K562 (cell line): ENCODE measurements at regions not wholly inside any gene's neighbourhood (a gene's known extent, or its start where the extent isn't known, plus 50 kb on each side); places are given as distances from the start of the nearest gene placed in this dataset.
A peak's percentile ranks its signal among the peaks of the same experiment; 100 is the strongest.

Experiments
- ATAC-seq: fragments of 200-7000 bp; cut with Tn5 transposase; 3 replicates; pipeline ENCODE4 v1.9.1; 2020; ENCODE audit warnings: moderate library complexity
- BruUV-seq: library from RNA; stranded (reverse); fragments of 400-500 nt; replicated peaks from 2 replicates; lab custom pipeline; 2021; lab: Mats Ljungman, UMichigan
- CTCF ChIA-PET: fragments of 300-600 bp; formaldehyde crosslinking; extraction: SDS; loops from one replicate; lab custom pipeline; 2021; ENCODE audit warnings: low intra/inter-chr PET ratio; lab: Yijun Ruan, JAX
- POLR2A ChIA-PET: fragments of 300-600, 350-650 bp; sonication (Branson Sonifier 250); formaldehyde crosslinking; extraction: SDS; loops from one replicate; lab custom pipeline; 2021; ENCODE audit warnings: antibody characterized with exemption, inconsistent platforms; lab: Yijun Ruan, JAX
- DNase-seq, 4 experiments: peaks; one replicate each; pipeline versions ENCODE4 v3.0.0 to v3.0.0-alpha.2; 2011 to 2018; ENCODE audit warnings: low spot score in 3 of 4, mixed read lengths in 3 of 4; ENCODE audit errors: extremely low read depth in 1 of 4
- FAIRE-seq: peaks from 2 replicates; lab custom pipeline; 2011; peaks lifted over from hg19 to GRCh38; lab: Jason Lieb, UNC
- H2AFZ ChIP-seq: 2 replicates; pipeline ENCODE4 v1.6.0; 2011; ENCODE audit warnings: low read depth, low read length, control low read depth, inconsistent platforms
- H3K27ac ChIP-seq: fragments of 200-600 bp; 3 replicates; pipeline ENCODE4 v1.8.0; 2011; ENCODE audit warnings: low read depth, mild to moderate bottlenecking, control low read depth, inconsistent platforms, low read length, moderate library complexity, mixed read lengths; ENCODE audit errors: extremely low read depth
- H3K27me3 ChIP-seq, 2 experiments: fragments of 300-600 bp in 1 of 2; 2 replicates in 1 of 2; 3 replicates in 1 of 2; pipeline versions ENCODE4 v1.6.0 to v1.8.0; 2011; ENCODE audit warnings: inconsistent platforms in 2 of 2, low read length in 2 of 2, mild to moderate bottlenecking in 1 of 2, mixed read lengths in 1 of 2, moderate library complexity in 1 of 2; ENCODE audit not compliant: control insufficient read depth in 2 of 2, insufficient read depth in 2 of 2
- H3K36me3 ChIP-seq: fragments of 300-600 bp; 3 replicates; pipeline ENCODE4 v1.8.0; 2011; ENCODE audit warnings: mild to moderate bottlenecking, low read length, inconsistent platforms; ENCODE audit not compliant: control insufficient read depth, insufficient read depth
- H3K4me1 ChIP-seq, 2 experiments: fragments of 200-600 bp in 1 of 2; replicated peaks in 1 of 2; 2 replicates in 1 of 2; 3 replicates in 1 of 2; pipeline versions ENCODE4 v1.5.1 to v1.8.0; 2011; ENCODE audit warnings: inconsistent platforms in 2 of 2, low read length in 2 of 2, mild to moderate bottlenecking in 1 of 2, mixed read lengths in 1 of 2, moderate library complexity in 1 of 2; ENCODE audit not compliant: control insufficient read depth in 2 of 2, insufficient read depth in 2 of 2
- H3K4me2 ChIP-seq: 2 replicates; pipeline ENCODE4 v1.6.1; 2011; ENCODE audit warnings: low read length, control low read depth, inconsistent platforms, mixed read lengths; ENCODE audit not compliant: insufficient read depth
- H3K4me3 ChIP-seq: fragments of 200-600 bp; sonication (generic), shearing (Covaris generic); 2 replicates; pipeline ENCODE4 v1.5.1; 2016; ENCODE audit warnings: control low read depth, inconsistent platforms
- H3K79me2 ChIP-seq: fragments of 200-600 bp; 3 replicates; pipeline ENCODE4 v1.8.0; 2011; ENCODE audit warnings: low read length, inconsistent platforms; ENCODE audit not compliant: control insufficient read depth, insufficient read depth
- H3K9ac ChIP-seq, 2 experiments: 2 replicates each; pipeline versions ENCODE4 v1.6.0 to v1.6.1; 2011; ENCODE audit warnings: low read depth in 2 of 2, low read length in 2 of 2, control low read depth in 1 of 2, inconsistent platforms in 1 of 2, mild to moderate bottlenecking in 1 of 2, mixed read lengths in 1 of 2; ENCODE audit not compliant: insufficient read depth in 1 of 2
- H3K9me1 ChIP-seq: one replicate; pipeline ENCODE4 v1.6.0; 2011; ENCODE audit warnings: inconsistent platforms, mild to moderate bottlenecking, low read length, moderate library complexity; ENCODE audit not compliant: control insufficient read depth, insufficient read depth
- H3K9me3 ChIP-seq: replicated peaks from 2 replicates; pipeline ENCODE4 v1.5.1; 2011; ENCODE audit warnings: low read depth, low read length, inconsistent platforms; ENCODE audit not compliant: control insufficient read depth, insufficient read depth
- H4K20me1 ChIP-seq: replicated peaks from 2 replicates; pipeline ENCODE4 v1.6.1; 2011; ENCODE audit warnings: low read length, inconsistent platforms, mixed read lengths; ENCODE audit not compliant: control insufficient read depth, insufficient read depth
- CREB3L1 ChIP-seq: fragments of 450-650 bp; IDR thresholded peaks from 2 replicates; pipeline ENCODE4 v1.6.1; 2014; ENCODE audit warnings: low read depth, mild to moderate bottlenecking, moderate library complexity, borderline replicate concordance
- E4F1 ChIP-seq: fragments of 250-450 bp; sonication (Bioruptor Pico); IDR thresholded peaks from 2 replicates; pipeline ENCODE4 v1.5.0; 2021; ENCODE audit warnings: mild to moderate bottlenecking, borderline replicate concordance
- FOXK1 ChIP-seq: sonication (generic); formaldehyde crosslinking; IDR thresholded peaks from 2 replicates; pipeline ENCODE4 v1.8.0; 2022; ENCODE audit warnings: missing genetic modification reagents, mild to moderate bottlenecking, borderline replicate concordance
- HMG20B ChIP-seq: fragments of 250-450 bp; sonication (Bioruptor Pico); IDR thresholded peaks from 2 replicates; pipeline ENCODE4 v1.5.0; 2021; ENCODE audit warnings: mild to moderate bottlenecking
- KHSRP ChIP-seq: fragments of 450-650 bp; IDR thresholded peaks from 2 replicates; pipeline ENCODE4 v1.6.1; 2017
- MYNN ChIP-seq, 2 experiments: sonication (generic); formaldehyde crosslinking in 1 of 2; IDR thresholded peaks; 2 replicates each; pipeline versions ENCODE4 v1.5.0 to v1.6.1; 2016 to 2020; ENCODE audit warnings: antibody characterized with exemption in 1 of 2, missing genetic modification reagents in 1 of 2
- RAD21 ChIP-seq, 2 experiments: fragments of 250-450 bp in 1 of 2; fragments of 450-650 bp in 1 of 2; sonication (Bioruptor Pico) in 1 of 2; formaldehyde crosslinking in 1 of 2; IDR thresholded peaks in 1 of 2; conservative IDR thresholded peaks in 1 of 2; 2 replicates each; pipeline versions ENCODE4 v1.4.0 to v1.8.0; 2020 to 2022; ENCODE audit warnings: mild to moderate bottlenecking in 2 of 2, moderate library complexity in 1 of 2
- SETDB1 ChIP-seq: IDR thresholded peaks from one replicate; pipeline ENCODE4 v1.6.1; 2012; ENCODE audit warnings: low read length, control low read depth, inconsistent platforms
- SP2 ChIP-seq: IDR thresholded peaks from 2 replicates; pipeline ENCODE4 v1.6.1; 2011; ENCODE audit warnings: mild to moderate bottlenecking, low read depth, low read length, moderate library complexity; ENCODE audit not compliant: poor library complexity, severe bottlenecking; ENCODE audit errors: extremely low read depth
- TGIF2 ChIP-seq: sonication (generic); formaldehyde crosslinking; IDR thresholded peaks from 2 replicates; pipeline ENCODE4 v1.8.1; 2022; ENCODE audit warnings: mild to moderate bottlenecking, missing genetic modification reagents, moderate library complexity
- TOE1 ChIP-seq, 2 experiments: fragments of 450-650 bp in 1 of 2; sonication (generic) in 1 of 2; formaldehyde crosslinking in 1 of 2; IDR thresholded peaks; 2 replicates each; pipeline versions ENCODE4 v1.7.1 to v1.8.0; 2016 to 2022; ENCODE audit warnings: borderline replicate concordance in 2 of 2, mild to moderate bottlenecking in 2 of 2, antibody characterized with exemption in 1 of 2, inconsistent platforms in 1 of 2, low read depth in 1 of 2, missing genetic modification reagents in 1 of 2, moderate library complexity in 1 of 2
- ZNF143 ChIP-seq: sonication (generic); formaldehyde crosslinking; IDR thresholded peaks from 2 replicates; pipeline ENCODE4 v1.9.0; 2022; ENCODE audit warnings: mild to moderate bottlenecking, missing genetic modification reagents
- ZNF586 ChIP-seq: fragments of 450-650 bp; formaldehyde crosslinking; conservative IDR thresholded peaks from 2 replicates; pipeline ENCODE4 v1.4.0; 2020; ENCODE audit warnings: mild to moderate bottlenecking, moderate library complexity
- WGBS: fragments of 100-300 bp; shearing (Covaris generic); methylation state at CpG from one replicate; pipeline ENCODE4 v1.1.6; 2016; ENCODE audit warnings: low coverage, mixed read lengths; ENCODE audit not compliant: insufficient coverage; ENCODE audit errors: missing lambda C conversion rate; 5-methylcytosine and 5-hydroxymethylcytosine counted together
- in situ Hi-C: fragments of 300-500 bp; cut with MboI; formaldehyde crosslinking; loops from 4 replicates; pipeline ENCODE4 v1.15.0; 2018; ENCODE audit warnings: inconsistent platforms, mixed read lengths
- intact Hi-C: fragments of 100-400 bp; cut with micrococcal nuclease; formaldehyde crosslinking; loops from 2 replicates; pipeline ENCODE4 v1.14.2; 2022
- TF ChIP-seq, protein P1 (sequence below): fragments of 450-650 bp; IDR thresholded peaks from 2 replicates; pipeline ENCODE4 v1.6.1; 2016

- in situ Hi-C loops (no loop called here), intact Hi-C loops (no loop called here)
- no peaks in the 10 kb centered on the region for H3K36me3 ChIP-seq
- H3K9me3 ChIP-seq: no peaks in the 10 kb centered on the region
- H3K4me3 ChIP-seq: no peak overlapping the region
- no peak overlapping the region for H2AFZ ChIP-seq
- no peaks in the 10 kb centered on the region for H3K79me2 ChIP-seq
- BruUV-seq: no TSS peak
- ATAC-seq (no peak), DNase-seq (no peak), FAIRE-seq (peak; percentile 54)
- H3K9ac ChIP-seq: no peak overlapping the region
- no peak for TF ChIP-seq RAD21 (CRISPR knock-in tag; conservative IDR thresholded peaks at IDR 0.05 in 1 of 2, IDR thresholded peaks at IDR 0.05 in 1 of 2)
- TF ChIP-seq TGIF2 (CRISPR knock-in tag): no peak
- TF ChIP-seq ZNF143 (CRISPR knock-in tag): no peak
- no peak for TF ChIP-seq E4F1 (CRISPR knock-in tag)
- no peak for TF ChIP-seq MYNN (IDR thresholded peaks at IDR 0.05)
- TF ChIP-seq MYNN (CRISPR knock-in tag; IDR thresholded peaks at IDR 0.05): no peak
- TF ChIP-seq, protein P1, sequence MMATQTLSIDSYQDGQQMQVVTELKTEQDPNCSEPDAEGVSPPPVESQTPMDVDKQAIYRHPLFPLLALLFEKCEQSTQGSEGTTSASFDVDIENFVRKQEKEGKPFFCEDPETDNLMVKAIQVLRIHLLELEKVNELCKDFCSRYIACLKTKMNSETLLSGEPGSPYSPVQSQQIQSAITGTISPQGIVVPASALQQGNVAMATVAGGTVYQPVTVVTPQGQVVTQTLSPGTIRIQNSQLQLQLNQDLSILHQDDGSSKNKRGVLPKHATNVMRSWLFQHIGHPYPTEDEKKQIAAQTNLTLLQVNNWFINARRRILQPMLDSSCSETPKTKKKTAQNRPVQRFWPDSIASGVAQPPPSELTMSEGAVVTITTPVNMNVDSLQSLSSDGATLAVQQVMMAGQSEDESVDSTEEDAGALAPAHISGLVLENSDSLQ: no peak
- TF ChIP-seq TOE1 (IDR thresholded peaks at IDR 0.05; ENCODE audit: borderline replicate concordance): no peak
- TF ChIP-seq TOE1 (CRISPR knock-in tag; IDR thresholded peaks at IDR 0.05; ENCODE audit: borderline replicate concordance, low read depth): no peak
- TF ChIP-seq FOXK1: no peak
- no peak for TF ChIP-seq SP2
- no peak for TF ChIP-seq HMG20B (CRISPR knock-in tag)
- TF ChIP-seq KHSRP: no peak
- TF ChIP-seq ZNF586 (CRISPR knock-in tag): no peak
- TF ChIP-seq CREB3L1: no peak
- no peak for TF ChIP-seq SETDB1
- H3K4me2 ChIP-seq: no peak overlapping the region
- no peaks in the 10 kb centered on the region for H4K20me1 ChIP-seq
- no peak overlapping the region for H3K27ac ChIP-seq
- ChIA-PET POLR2A (no interaction called here), CTCF (no interaction called here)
- H3K27me3 ChIP-seq: no peaks in the 10 kb centered on the region
- no peaks in the 10 kb centered on the region for H3K9me1 ChIP-seq
- no peaks in the 10 kb centered on the region for H3K4me1 ChIP-seq
- WGBS: 1% methylated on average over 4 of the region's 4 CpGs
Observed at GRCh38 chr7:24197852-24198251, 86.1 kb upstream of the NPY start.
